ENCODE measurements at regions not wholly inside any gene's neighbourhood (a gene's known extent, or its start where the extent isn't known, plus 50 kb on each side); places are given as distances from the start of the nearest gene placed in this dataset.

GRCh38 chr14:41409806-41410205 is 196.9 kb upstream of the LRFN5 start:
- H3K4me3 Mint-ChIP-seq = no peak overlapping the region
- no peaks in the 10 kb centered on the region for H3K4me1 Mint-ChIP-seq (ENCODE audit: unreplicated experiment)
- no peak overlapping the region for H3K27ac Mint-ChIP-seq
- no peaks in the 10 kb centered on the region for H3K27me3 Mint-ChIP-seq
- H3K36me3 Mint-ChIP-seq = no peaks in the 10 kb centered on the region
- no peaks in the 10 kb centered on the region for H3K9me3 Mint-ChIP-seq
- no peak for DNase-seq (ENCODE audit: extremely low spot score, unreplicated experiment)
- no peak for TF ChIP-seq CTCF (conservative IDR thresholded peaks at IDR 0.05)

GRCh38 chr14:41404126-41404525 is 202.6 kb upstream of the LRFN5 start:
- no peaks in the 10 kb centered on the region for H3K27me3 Mint-ChIP-seq
- H3K4me1 Mint-ChIP-seq (ENCODE audit: unreplicated experiment) = no peaks in the 10 kb centered on the region
- no peak for TF ChIP-seq CTCF (conservative IDR thresholded peaks at IDR 0.05)
- no peaks in the 10 kb centered on the region for H3K9me3 Mint-ChIP-seq
- H3K4me3 Mint-ChIP-seq = no peak overlapping the region
- H3K27ac Mint-ChIP-seq = no peak overlapping the region
- DNase-seq (ENCODE audit: extremely low spot score, unreplicated experiment) = no peak
- no peaks in the 10 kb centered on the region for H3K36me3 Mint-ChIP-seq

GRCh38 chr14:41403360-41403759 is 203.3 kb upstream of the LRFN5 start:
- Mint-ChIP-seq H3K27me3 (no peaks in the 10 kb centered on the region), H3K36me3 (no peaks in the 10 kb centered on the region), H3K27ac (no peak overlapping the region), H3K4me1 (ENCODE audit: unreplicated experiment) (no peaks in the 10 kb centered on the region), H3K4me3 (no peak overlapping the region), H3K9me3 (no peaks in the 10 kb centered on the region)
- no peak for DNase-seq (ENCODE audit: extremely low spot score, unreplicated experiment)
- TF ChIP-seq CTCF (conservative IDR thresholded peaks at IDR 0.05) = no peak

- Mint-ChIP-seq H3K4me1 (ENCODE audit: unreplicated experiment) (no peaks in the 10 kb centered on the region), H3K36me3 (no peaks in the 10 kb centered on the region), H3K9me3 (no peaks in the 10 kb centered on the region), H3K4me3 (no peak overlapping the region), H3K27ac (no peak overlapping the region), H3K27me3 (no peaks in the 10 kb centered on the region)
- no peak for DNase-seq (ENCODE audit: extremely low spot score, unreplicated experiment)
- TF ChIP-seq CTCF (conservative IDR thresholded peaks at IDR 0.05) = no peak
These were observed 208.8 kb upstream of the LRFN5 start for GRCh38 chr14:41397926-41398325.

GRCh38 chr14:41393512-41393911 is 213.2 kb upstream of the LRFN5 start:
- Mint-ChIP-seq H3K4me3 (no peak overlapping the region), H3K4me1 (ENCODE audit: unreplicated experiment) (no peaks in the 10 kb centered on the region), H3K27me3 (no peaks in the 10 kb centered on the region), H3K36me3 (no peaks in the 10 kb centered on the region), H3K9me3 (no peaks in the 10 kb centered on the region), H3K27ac (no peak overlapping the region)
- TF ChIP-seq CTCF (conservative IDR thresholded peaks at IDR 0.05) = no peak
- no peak for DNase-seq (ENCODE audit: extremely low spot score, unreplicated experiment)

- DNase-seq (ENCODE audit: extremely low spot score, unreplicated experiment) = no peak
- no peak for TF ChIP-seq CTCF (conservative IDR thresholded peaks at IDR 0.05)
- Mint-ChIP-seq H3K27ac (no peak overlapping the region), H3K36me3 (no peaks in the 10 kb centered on the region), H3K4me3 (no peak overlapping the region), H3K9me3 (no peaks in the 10 kb centered on the region), H3K4me1 (ENCODE audit: unreplicated experiment) (no peaks in the 10 kb centered on the region), H3K27me3 (no peaks in the 10 kb centered on the region)
These were observed 214.4 kb upstream of the LRFN5 start for GRCh38 chr14:41392226-41392625.

All from type B pancreatic cell (in vitro differentiated cells).